ENCODE measurements at regions not wholly inside any gene's neighbourhood (a gene's known extent, or its start where the extent isn't known, plus 50 kb on each side); places are given as distances from the start of the nearest gene placed in this dataset.
"Not testable (repeated sequence)": the region's sequence is repeated elsewhere in the genome, so short reads cannot be mapped to it uniquely, and the experiment has no call there.

DNA sequence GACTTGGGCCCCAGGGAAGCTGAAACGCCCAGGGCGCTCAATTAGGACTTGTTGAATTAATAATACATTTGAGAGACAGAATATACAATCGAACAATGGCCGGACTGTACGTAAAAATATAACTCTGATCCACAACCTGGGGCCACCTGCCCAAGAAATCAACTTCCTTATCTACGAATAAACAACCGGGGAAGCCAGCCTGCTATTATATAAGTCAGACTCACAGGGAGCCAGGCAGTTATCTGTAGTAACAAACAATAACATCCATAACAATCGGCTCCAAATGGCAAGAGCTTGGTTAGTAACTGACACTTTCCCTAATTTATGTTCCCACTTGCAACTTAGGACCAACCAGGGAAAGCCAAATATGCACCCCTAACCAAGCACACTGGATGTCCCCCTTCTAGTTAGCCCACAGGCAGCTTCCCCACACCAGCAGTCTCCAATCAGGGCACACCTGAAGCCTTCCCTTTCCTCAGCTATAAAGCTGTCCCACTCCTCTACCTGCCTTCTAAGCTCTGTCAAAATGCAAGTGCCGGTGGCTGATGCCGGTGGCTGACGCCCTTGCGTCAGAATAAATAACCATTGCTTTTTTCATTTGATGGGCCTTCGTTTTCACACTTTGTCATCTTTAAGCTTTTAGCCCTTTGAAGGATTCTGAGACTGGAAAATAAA is 135.2 kb downstream of the FAM72B start:
- H3K9me3 ChIP-seq (replicated peaks in 1 of 3); H3K36me3 ChIP-seq (replicated peaks in 1 of 2); H3K4me3 ChIP-seq; H3K27me3 ChIP-seq; DNase-seq; H3K4me1 ChIP-seq (replicated peaks in 1 of 2); intact Hi-C loops (cut with DNase I); H3K27ac ChIP-seq: not testable (repeated sequence)
- 51 to 65% (median 58%) methylated on average over 5 to 7 of the region's 13 CpGs; no CpG with 5 or more reads in 1 of the 4 donors for WGBS, 4 donors

GRCh38 chr1:121050097-121050496 is 134.0 kb downstream of the FAM72B start:
- intact Hi-C loops (cut with DNase I): not testable (repeated sequence)

DNA sequence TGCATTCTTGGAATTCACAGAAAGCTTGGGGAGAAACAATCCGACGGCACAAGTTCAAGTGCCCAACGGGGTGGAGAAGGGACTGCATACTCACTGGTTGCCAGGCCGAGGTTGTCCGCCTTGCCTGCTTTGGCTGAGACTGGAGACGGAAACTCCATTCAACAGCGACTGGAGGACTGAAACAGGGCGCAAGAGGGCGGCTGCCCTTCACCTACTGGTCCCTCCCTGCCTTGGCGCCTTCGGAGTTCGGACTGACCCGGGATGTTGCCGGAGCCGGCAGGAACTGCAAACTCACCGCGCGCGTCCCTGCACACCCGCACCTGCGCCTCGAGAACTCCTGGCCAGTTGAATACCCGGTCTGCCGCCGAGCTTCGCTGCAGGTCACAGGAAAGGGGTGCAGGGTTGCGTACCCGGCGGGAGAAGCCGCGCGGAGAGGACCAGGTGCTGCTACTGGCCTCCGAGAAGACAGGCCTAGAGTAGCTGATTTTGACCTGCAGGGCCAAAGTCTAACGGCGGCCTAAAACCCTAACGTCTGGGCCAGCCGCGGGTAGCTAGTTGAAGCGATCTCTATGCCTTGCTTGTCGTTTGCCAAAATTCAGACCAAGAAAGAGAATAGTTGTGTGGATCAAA is 132.9 kb downstream of the FAM72B start:
- H3K4me1 ChIP-seq (replicated peaks in 1 of 2); H3K4me3 ChIP-seq; H3K36me3 ChIP-seq (replicated peaks in 1 of 2); intact Hi-C loops (cut with DNase I); DNase-seq; H3K27ac ChIP-seq; H3K27me3 ChIP-seq; H3K9me3 ChIP-seq (replicated peaks in 1 of 3): not testable (repeated sequence)
- 35 to 52% (median 48%) methylated on average over 9 to 20 of the region's 40 CpGs for WGBS, 4 donors

More at GRCh38 chr1:121050097-121050496, 134.0 kb downstream of the FAM72B start:
- not testable (repeated sequence) for H3K4me3 ChIP-seq; DNase-seq; H3K4me1 ChIP-seq (replicated peaks in 1 of 2); H3K9me3 ChIP-seq (replicated peaks in 1 of 3); H3K36me3 ChIP-seq (replicated peaks in 1 of 2); H3K27ac ChIP-seq; H3K27me3 ChIP-seq
- WGBS, 4 donors: 75 to 84% (median 81%) methylated on average over 5 of the region's 5 CpGs

DNA sequence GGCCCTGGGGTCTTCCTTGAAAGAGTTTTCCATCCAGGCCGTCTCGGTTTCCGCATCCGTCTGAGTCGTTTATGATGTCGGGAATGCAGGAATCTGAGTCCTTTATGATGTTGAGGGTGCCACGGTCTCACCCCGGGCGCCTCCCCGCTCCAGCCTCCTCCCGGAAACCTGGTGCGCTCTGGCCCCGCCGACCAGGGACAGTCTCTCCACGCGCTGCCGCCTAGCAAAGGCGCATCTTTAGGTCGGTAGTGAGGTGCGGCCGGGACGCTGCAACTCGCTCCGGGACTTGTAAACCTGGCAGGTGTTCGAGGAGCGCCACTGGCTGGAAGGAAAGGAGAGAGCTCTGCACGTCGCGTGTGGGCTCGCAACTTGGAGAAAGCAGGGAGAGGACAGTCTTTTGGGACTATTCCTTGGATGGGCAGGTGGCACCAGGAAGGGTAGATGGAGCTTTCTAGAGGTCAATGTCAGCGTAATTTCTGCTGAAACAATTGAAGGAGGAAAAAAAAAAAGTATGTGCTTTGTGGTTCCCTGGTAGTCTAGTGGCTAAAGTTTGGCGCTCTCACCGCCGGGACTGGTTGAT is 132.0 kb downstream of the FAM72B start:
- H3K4me1 ChIP-seq (replicated peaks in 1 of 2); H3K27ac ChIP-seq; H3K9me3 ChIP-seq (replicated peaks in 1 of 3); H3K36me3 ChIP-seq (replicated peaks in 1 of 2); intact Hi-C loops (cut with DNase I); H3K27me3 ChIP-seq; DNase-seq; H3K4me3 ChIP-seq: not testable (repeated sequence)
- WGBS, 4 donors: 18 to 24% (median 22%) methylated on average over 10 to 28 of the region's 34 CpGs

- H3K27me3 ChIP-seq; DNase-seq; H3K36me3 ChIP-seq (replicated peaks in 1 of 2); H3K4me3 ChIP-seq; H3K4me1 ChIP-seq (replicated peaks in 1 of 2); intact Hi-C loops (cut with DNase I); H3K9me3 ChIP-seq (replicated peaks in 1 of 3); H3K27ac ChIP-seq: not testable (repeated sequence)
- WGBS, 4 donors: no CpG with 5 or more reads among the region's 1 CpG
Measured at GRCh38 chr1:121054928-121055327, 129.2 kb downstream of the FAM72B start.

DNA sequence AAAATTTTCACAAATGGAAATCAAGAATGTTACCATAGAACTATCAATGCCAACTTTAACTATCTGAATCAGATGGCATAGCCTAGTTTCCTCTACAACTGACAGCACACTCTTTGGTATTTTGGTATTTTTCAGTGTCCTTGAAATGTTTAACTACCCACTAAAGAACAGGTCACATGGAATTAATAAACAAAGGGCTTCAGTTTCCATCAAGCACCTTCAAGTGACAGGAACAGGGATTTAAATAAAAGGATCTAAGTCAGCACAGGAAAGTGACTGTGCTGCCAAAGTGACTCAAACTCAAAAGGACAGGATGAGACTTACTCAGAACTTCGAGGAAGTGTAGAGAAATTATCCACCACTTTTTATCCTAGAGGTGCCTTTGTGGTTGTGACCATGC is 117.2 kb downstream of the FAM72B start:
- H3K4me1 ChIP-seq (replicated peaks in 1 of 2); H3K27me3 ChIP-seq; intact Hi-C loops (cut with DNase I); H3K9me3 ChIP-seq (replicated peaks in 1 of 3); DNase-seq; H3K4me3 ChIP-seq; H3K27ac ChIP-seq; H3K36me3 ChIP-seq (replicated peaks in 1 of 2): not testable (repeated sequence)
- WGBS, 4 donors: 0 to 83% (median 33%) methylated on average over 1 of the region's 1 CpG; no CpG with 5 or more reads in 1 of the 4 donors

GRCh38 chr1:121068738-121069499 is 115.2 kb downstream of the FAM72B start:
- H3K27me3 ChIP-seq; H3K27ac ChIP-seq; H3K4me1 ChIP-seq (replicated peaks in 1 of 2); intact Hi-C loops (cut with DNase I); DNase-seq; H3K4me3 ChIP-seq; H3K9me3 ChIP-seq (replicated peaks in 1 of 3); H3K36me3 ChIP-seq (replicated peaks in 1 of 2): not testable (repeated sequence)
- no CpG with 5 or more reads among the region's 1 CpG for WGBS, 4 donors

DNA sequence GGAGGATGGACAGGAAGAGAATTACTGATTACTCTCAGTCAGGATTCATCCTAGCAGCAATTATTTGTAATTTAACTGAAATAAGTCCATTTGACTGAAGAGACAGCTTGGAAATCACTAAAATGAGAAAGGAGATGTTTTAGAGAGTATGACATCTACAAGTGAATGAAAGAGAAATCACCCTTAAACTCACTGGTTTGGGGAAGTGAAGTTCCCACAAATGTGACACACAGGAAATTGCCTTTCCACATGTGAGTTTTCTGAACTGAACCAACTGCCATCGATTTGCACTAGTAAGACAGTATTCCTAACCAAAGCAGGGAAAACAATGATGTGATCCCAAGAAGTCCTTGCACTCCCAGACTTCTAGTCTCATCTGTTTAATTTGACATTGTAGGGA is 110.3 kb downstream of the FAM72B start:
- WGBS, 4 donors: 60% methylated on average over 1 of the region's 1 CpG; no CpG with 5 or more reads in 3 of the 4 donors
- not testable (repeated sequence) for DNase-seq

DNA sequence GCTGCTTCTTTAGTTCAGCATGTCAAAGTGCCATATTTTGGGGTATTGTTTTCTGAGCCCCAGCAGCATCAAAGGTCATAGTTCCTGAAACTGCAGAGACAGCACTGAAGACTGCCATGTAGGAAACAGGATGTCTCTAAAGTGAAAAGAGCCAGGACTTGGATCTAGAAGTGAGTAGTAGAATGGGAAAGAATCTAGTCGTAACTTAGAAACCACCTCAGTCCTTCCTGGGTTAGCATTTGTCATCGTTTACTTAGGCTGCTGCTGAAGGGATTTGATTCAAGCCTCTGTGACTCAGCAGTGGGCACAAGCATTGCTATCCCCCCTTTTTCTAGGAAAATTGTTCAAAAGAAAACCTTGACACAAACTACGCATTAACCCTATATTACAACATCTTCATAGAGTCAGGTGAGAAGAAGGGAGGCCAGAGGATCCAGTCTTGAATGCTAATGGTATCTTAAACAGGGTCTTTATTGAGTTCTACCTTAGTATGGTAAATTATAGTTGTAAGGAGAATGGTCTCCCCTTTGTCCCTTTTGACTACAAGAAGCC is 108.8 kb downstream of the FAM72B start:
- H3K4me1 ChIP-seq (replicated peaks in 1 of 2); H3K9me3 ChIP-seq (replicated peaks in 1 of 3); H3K4me3 ChIP-seq; H3K27ac ChIP-seq; H3K27me3 ChIP-seq; intact Hi-C loops (cut with DNase I); DNase-seq; H3K36me3 ChIP-seq (replicated peaks in 1 of 2): not testable (repeated sequence)
- 82 to 100% (median 90%) methylated on average over 1 of the region's 3 CpGs for WGBS, 4 donors

More for the DNA sequence above, 110.3 kb downstream of the FAM72B start:
- H3K27me3 ChIP-seq; H3K4me3 ChIP-seq; H3K36me3 ChIP-seq (replicated peaks in 1 of 2); H3K4me1 ChIP-seq (replicated peaks in 1 of 2); intact Hi-C loops (cut with DNase I); H3K9me3 ChIP-seq (replicated peaks in 1 of 3); H3K27ac ChIP-seq: not testable (repeated sequence)

DNA sequence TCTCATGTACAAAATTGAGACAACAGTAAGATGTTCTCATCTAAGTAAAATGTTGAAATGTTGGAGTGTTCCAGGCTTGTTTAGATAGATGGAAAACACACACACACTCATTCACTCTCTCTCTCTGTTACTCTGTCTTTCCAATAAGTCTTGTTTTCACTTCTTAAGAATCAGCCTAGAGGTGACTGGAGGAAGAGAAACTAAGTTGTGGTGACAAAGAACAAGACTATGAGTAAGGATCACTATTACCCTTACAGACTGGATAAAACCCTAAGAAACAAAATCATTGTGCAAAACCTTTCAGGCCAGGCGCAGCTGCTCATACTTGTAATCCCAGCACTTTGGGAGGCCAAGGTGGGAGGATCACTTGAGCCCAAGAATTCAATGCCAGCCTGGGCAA is 107.5 kb downstream of the FAM72B start:
- intact Hi-C loops (cut with DNase I); DNase-seq; H3K27me3 ChIP-seq; H3K27ac ChIP-seq; H3K4me1 ChIP-seq (replicated peaks in 1 of 2); H3K36me3 ChIP-seq (replicated peaks in 1 of 2); H3K4me3 ChIP-seq; H3K9me3 ChIP-seq (replicated peaks in 1 of 3): not testable (repeated sequence)
- no CpG with 5 or more reads among the region's 1 CpG for WGBS, 4 donors
